ENCODE measurements at regions not wholly inside any gene's neighbourhood (a gene's known extent, or its start where the extent isn't known, plus 50 kb on each side); places are given as distances from the start of the nearest gene placed in this dataset.

DNA sequence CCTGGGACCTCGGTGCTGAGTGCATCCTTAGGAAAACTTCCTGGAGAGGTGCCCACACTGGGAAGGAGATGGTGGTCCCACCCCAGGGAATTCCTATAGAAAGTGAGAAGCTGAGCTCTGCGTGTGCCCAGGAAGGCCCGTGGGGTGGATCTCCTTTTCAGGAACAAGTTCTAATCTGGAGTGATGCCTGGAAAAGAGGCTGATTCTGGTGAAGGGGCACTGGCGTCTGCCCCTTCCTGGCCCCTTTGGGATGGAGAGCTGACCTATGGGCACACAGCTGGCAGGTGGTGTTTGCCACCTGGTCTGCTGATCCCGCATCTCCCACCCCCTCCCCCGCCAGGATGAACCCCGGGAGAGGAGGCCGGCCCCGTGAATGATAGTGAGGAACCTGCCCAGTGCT lies 142.0 kb upstream of the RTL1 start:
- TF ChIP-seq POLR2A (IDR thresholded peaks at IDR 0.05; ENCODE audit: low read depth) (no peak), EP300 (IDR thresholded peaks at IDR 0.05) (no peak), POLR2AphosphoS5 (IDR thresholded peaks at IDR 0.05) (no peak)
- TF ChIP-seq, protein P1, sequence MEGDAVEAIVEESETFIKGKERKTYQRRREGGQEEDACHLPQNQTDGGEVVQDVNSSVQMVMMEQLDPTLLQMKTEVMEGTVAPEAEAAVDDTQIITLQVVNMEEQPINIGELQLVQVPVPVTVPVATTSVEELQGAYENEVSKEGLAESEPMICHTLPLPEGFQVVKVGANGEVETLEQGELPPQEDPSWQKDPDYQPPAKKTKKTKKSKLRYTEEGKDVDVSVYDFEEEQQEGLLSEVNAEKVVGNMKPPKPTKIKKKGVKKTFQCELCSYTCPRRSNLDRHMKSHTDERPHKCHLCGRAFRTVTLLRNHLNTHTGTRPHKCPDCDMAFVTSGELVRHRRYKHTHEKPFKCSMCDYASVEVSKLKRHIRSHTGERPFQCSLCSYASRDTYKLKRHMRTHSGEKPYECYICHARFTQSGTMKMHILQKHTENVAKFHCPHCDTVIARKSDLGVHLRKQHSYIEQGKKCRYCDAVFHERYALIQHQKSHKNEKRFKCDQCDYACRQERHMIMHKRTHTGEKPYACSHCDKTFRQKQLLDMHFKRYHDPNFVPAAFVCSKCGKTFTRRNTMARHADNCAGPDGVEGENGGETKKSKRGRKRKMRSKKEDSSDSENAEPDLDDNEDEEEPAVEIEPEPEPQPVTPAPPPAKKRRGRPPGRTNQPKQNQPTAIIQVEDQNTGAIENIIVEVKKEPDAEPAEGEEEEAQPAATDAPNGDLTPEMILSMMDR (IDR thresholded peaks at IDR 0.05), result no peak
- DNase-seq (ENCODE audit: extremely low spot score), result no peak
- 78% methylated on average over 3 of the region's 9 CpGs for WGBS
- Histone ChIP-seq H3K27me3 (peaks cover 0 to 12% (median 2%) of the 10 kb centered on the region in 4 donors), H3K36me3 (no peaks in the 10 kb centered on the region), H3K4me3 (no peak overlapping the region), H3K4me1 (no peaks in the 10 kb centered on the region), H3K9me3 (no peaks in the 10 kb centered on the region), H3K27ac (replicated peaks in 1 of 4) (no peak overlapping the region)
- intact Hi-C loops (cut with DNase I), result no loop called here

DNA sequence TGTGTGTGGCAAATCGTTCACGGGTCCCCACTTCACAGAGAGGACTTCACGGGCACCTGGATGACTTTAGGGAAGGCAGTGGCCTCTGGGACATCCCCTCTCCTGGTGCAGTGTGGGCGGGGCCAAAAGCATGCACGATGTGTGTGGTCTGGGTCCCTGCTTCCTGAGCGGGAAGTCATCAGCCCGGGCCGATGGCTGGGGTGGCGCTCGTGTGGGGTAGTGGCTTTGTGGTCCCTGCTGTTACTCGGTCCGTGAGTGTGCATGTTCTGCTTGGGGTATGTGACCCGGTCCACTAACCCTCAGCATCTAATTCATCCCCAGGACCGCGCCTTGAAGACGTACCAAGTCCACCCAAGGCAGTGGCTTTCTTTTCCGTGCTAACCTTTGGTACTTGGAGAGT lies 142.5 kb upstream of the RTL1 start:
- no peak for TF ChIP-seq POLR2AphosphoS5 (IDR thresholded peaks at IDR 0.05)
- H3K27me3 ChIP-seq, result peaks cover 0 to 17% (median 2%) of the 10 kb centered on the region in 4 donors
- no peaks in the 10 kb centered on the region for H3K9me3 ChIP-seq
- H3K36me3 ChIP-seq, result no peaks in the 10 kb centered on the region
- intact Hi-C loops (cut with DNase I), result no loop called here
- H3K4me3 ChIP-seq, result no peak overlapping the region
- H3K27ac ChIP-seq (replicated peaks in 1 of 4), result no peak overlapping the region
- no peaks in the 10 kb centered on the region for H3K4me1 ChIP-seq
- WGBS, result 95% methylated on average over 12 of the region's 17 CpGs
- no peak for DNase-seq (ENCODE audit: extremely low spot score)

DNA sequence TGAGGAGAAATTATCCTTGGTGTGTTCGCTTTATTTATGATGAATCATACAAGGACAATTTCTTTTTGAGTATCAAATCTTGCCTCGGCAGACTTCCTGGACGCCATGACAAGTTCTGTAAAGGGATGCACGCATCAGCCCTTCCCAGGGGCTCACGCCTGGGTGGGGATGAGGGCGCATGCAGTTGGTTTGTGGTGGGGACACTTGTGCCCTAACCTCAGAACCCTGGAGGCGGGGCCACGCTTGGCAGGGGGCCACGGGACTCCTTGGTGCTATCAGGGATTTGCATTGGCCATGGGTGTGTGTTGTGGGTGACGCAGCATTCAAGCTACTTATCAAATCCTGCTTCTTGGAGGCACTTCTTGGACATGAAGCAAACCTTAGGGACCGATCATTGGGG lies 143.8 kb upstream of the RTL1 start:
- no peak overlapping the region for H3K27ac ChIP-seq (replicated peaks in 1 of 4)
- no peak overlapping the region for H3K4me3 ChIP-seq
- 94% methylated on average over 9 of the region's 11 CpGs for WGBS
- no peaks in the 10 kb centered on the region for H3K4me1 ChIP-seq
- TF ChIP-seq EP300 (IDR thresholded peaks at IDR 0.05), result no peak
- no peak for TF ChIP-seq POLR2AphosphoS5 (IDR thresholded peaks at IDR 0.05)
- TF ChIP-seq POLR2A (IDR thresholded peaks at IDR 0.05; ENCODE audit: low read depth), result no peak
- TF ChIP-seq, protein P1 (IDR thresholded peaks at IDR 0.05), result no peak
- no peaks in the 10 kb centered on the region for H3K36me3 ChIP-seq
- peaks cover 0 to 17% (median 2%) of the 10 kb centered on the region in 4 donors for H3K27me3 ChIP-seq
- intact Hi-C loops (cut with DNase I), result no loop called here
- DNase-seq (ENCODE audit: extremely low spot score), result no peak
- no peaks in the 10 kb centered on the region for H3K9me3 ChIP-seq

DNA sequence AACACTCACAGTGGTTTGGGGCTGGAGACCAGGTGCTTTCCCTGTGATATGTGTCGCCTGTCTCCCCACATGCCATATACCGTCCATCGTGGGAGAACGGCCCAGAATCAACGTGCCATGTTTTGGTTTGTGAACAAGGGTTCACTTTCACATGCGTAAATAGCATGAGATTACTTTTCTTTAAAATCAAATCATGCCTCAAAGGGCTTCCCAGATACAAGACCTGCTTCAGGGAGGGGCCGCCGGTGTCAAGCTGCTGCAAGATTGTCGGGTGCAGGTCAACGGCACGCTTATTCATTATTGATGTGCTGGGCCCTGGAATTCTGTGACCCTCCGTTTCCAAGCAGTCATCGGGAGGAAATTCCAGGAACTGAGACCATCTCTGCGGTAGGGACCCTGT lies 145.2 kb upstream of the RTL1 start:
- TF ChIP-seq, protein P1 (IDR thresholded peaks at IDR 0.05), result no peak
- TF ChIP-seq POLR2A (IDR thresholded peaks at IDR 0.05; ENCODE audit: low read depth) (no peak), EP300 (IDR thresholded peaks at IDR 0.05) (no peak), POLR2AphosphoS5 (IDR thresholded peaks at IDR 0.05) (no peak)
- Histone ChIP-seq H3K36me3 (no peaks in the 10 kb centered on the region), H3K9me3 (no peaks in the 10 kb centered on the region), H3K27ac (replicated peaks in 1 of 4) (no peak overlapping the region), H3K4me1 (no peaks in the 10 kb centered on the region), H3K4me3 (no peak overlapping the region), H3K27me3 (peaks cover 0 to 17% (median 2%) of the 10 kb centered on the region in 4 donors)
- WGBS, result 89% methylated on average over 10 of the region's 14 CpGs
- intact Hi-C loops (cut with DNase I), result no loop called here
- DNase-seq (ENCODE audit: extremely low spot score), result no peak

DNA sequence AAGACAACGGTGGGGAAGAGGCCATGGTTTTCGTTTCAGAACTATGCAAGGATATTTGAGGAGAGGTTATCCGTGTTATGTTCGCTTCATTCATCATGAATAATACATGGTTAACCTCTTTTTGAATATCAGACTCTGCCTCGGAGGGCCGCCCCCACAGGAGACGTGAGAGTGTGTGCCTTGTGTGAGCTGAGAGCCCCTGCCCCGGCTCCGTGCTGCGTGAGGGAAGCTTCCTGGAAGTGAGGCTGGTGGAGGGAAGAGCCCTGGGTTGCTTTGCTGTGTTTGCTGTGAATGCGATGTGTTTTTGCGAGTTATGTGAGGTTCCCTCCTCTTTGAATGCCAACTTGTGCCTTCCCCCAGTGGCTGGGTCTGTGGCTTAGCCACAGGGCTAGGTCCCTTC lies 146.0 kb upstream of the RTL1 start:
- H3K4me1 ChIP-seq, result no peaks in the 10 kb centered on the region
- intact Hi-C loops (cut with DNase I), result no loop called here
- TF ChIP-seq EP300 (IDR thresholded peaks at IDR 0.05) (no peak), POLR2AphosphoS5 (IDR thresholded peaks at IDR 0.05) (no peak), POLR2A (IDR thresholded peaks at IDR 0.05; ENCODE audit: low read depth) (no peak)
- TF ChIP-seq, protein P1 (IDR thresholded peaks at IDR 0.05), result no peak
- H3K9me3 ChIP-seq, result no peaks in the 10 kb centered on the region
- no peak overlapping the region for H3K4me3 ChIP-seq
- peaks cover 0 to 17% (median 2%) of the 10 kb centered on the region in 4 donors for H3K27me3 ChIP-seq
- WGBS, result 81% methylated on average over 12 of the region's 12 CpGs
- H3K27ac ChIP-seq (replicated peaks in 1 of 4), result no peak overlapping the region
- no peak for DNase-seq (ENCODE audit: extremely low spot score)
- H3K36me3 ChIP-seq, result no peaks in the 10 kb centered on the region
